Sigmoid colon (tissue), 6 donors: ENCODE measurements at regions not wholly inside any gene's neighbourhood (a gene's known extent, or its start where the extent isn't known, plus 50 kb on each side); places are given as distances from the start of the nearest gene placed in this dataset.
"Not testable (repeated sequence)": the region's sequence is repeated elsewhere in the genome, so short reads cannot be mapped to it uniquely, and the experiment has no call there.

Experiments
- DNase-seq: peaks from one replicate; pipeline ENCODE4 v3.0.0-alpha.2; 2019
- H3K27ac ChIP-seq, 4 donors: fragments of 200-600 bp; sonication (generic); one replicate each; pipeline ENCODE4 v1.5.1; 2016 to 2019; ENCODE audit warnings: mild to moderate bottlenecking in 1 of 4
- H3K27me3 ChIP-seq, 3 donors: fragments of 200-600 bp; sonication (generic); one replicate each; pipeline ENCODE4 v1.5.1; 2019; ENCODE audit warnings: mild to moderate bottlenecking in 1 of 3
- H3K36me3 ChIP-seq, 4 donors: fragments of 200-600 bp; sonication (generic); one replicate each; pipeline ENCODE4 v1.5.1; 2016 to 2019
- H3K4me1 ChIP-seq, 4 donors: fragments of 200-600 bp; sonication (generic); one replicate each; pipeline ENCODE4 v1.5.1; 2017 to 2019
- H3K4me3 ChIP-seq, 4 donors: fragments of 200-600 bp; sonication (generic); one replicate each; pipeline ENCODE4 v1.5.1; 2017 to 2019; ENCODE audit warnings: mild to moderate bottlenecking in 2 of 4, moderate library complexity in 1 of 4
- H3K9me3 ChIP-seq, 4 donors: fragments of 200-600 bp in 3 of 4; sonication (generic) in 3 of 4; one replicate each; pipeline versions ENCODE4 v1.5.1 to v1.6.1; 2013 to 2019
- EP300 ChIP-seq, 4 donors: sonication (generic); formaldehyde crosslinking; IDR thresholded peaks; one replicate each; pipeline ENCODE4 v1.6.1; 2017; ENCODE audit warnings: antibody characterized with exemption in 4 of 4
- POLR2A ChIP-seq, 2 donors: fragments of 450-650 bp; IDR thresholded peaks; one replicate each; pipeline ENCODE4 v1.6.1; 2016; ENCODE audit warnings: antibody characterized with exemption in 2 of 2, mild to moderate bottlenecking in 2 of 2, moderate library complexity in 2 of 2
- POLR2AphosphoS5 ChIP-seq, 4 donors: sonication (generic); formaldehyde crosslinking; IDR thresholded peaks; one replicate each; pipeline ENCODE4 v1.6.1; 2017; ENCODE audit warnings: antibody characterized with exemption in 4 of 4
- WGBS, 2 donors: extraction: QIAGEN DNeasy Blood & Tissue Kit; methylation state at CpG; one replicate each; pipeline ENCODE4 v1.1.7; 2013; 5-methylcytosine and 5-hydroxymethylcytosine counted together
- intact Hi-C: fragments of 100-400 bp; cut with DNase I; formaldehyde crosslinking; loops from one replicate; pipeline ENCODE4 v1.15.1; 2023
- TF ChIP-seq, protein P1 (sequence below), 4 experiments: fragments of 450-650 bp in 3 of 4; fragments of 200-600 bp in 1 of 4; IDR thresholded peaks; one replicate each; pipeline ENCODE4 v1.5.1; 2016 to 2019; ENCODE audit warnings: antibody characterized with exemption in 4 of 4, mild to moderate bottlenecking in 3 of 4, moderate library complexity in 2 of 4
- donor health status: healthy with polysubstance abuse.
- donor health status: healthy.

DNA sequence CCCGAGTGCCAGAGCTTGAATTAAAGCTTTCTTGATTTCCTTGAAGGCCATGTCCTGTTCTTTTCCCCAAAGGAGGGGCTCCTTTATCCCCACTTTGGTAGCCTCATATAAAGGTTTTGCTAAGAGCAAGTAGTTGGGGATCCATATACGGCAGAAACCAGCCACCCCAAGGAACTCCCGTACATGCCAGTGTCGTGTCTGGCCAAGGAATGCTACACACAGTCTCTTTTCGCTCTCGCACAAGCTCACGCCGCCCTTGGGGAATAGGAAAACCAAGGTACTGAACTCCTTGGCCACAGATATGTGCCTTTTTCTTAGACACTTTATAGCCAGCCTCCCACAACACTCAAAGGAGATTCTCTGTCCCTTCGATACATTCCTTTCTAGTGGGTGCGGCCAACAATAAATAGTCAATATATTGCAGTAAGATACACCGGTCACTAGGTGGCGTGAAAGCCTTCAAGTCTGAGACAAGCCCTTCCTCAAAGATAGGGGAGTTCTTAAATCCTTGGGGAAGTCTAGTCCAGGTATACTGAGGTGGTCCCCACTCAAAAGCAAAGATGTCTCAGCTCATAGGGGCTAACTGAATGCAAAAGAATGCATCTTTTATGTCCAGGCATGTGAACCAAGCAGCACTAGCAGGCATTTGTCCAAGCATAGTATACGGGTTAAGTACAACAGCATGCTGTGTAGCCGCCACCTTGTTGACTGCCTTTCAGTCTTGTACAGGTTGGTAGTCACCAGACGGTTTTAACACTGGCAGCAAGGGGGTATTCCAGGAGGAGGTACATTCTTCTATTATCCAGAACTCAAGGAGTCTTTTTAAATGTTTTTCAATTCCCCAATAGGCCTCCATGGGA, 57.8 kb upstream of the XAGE1B start:
- Histone ChIP-seq H3K9me3 (no peaks in the 10 kb centered on the region), H3K27me3 (no peaks in the 10 kb centered on the region), H3K27ac (no peak overlapping the region), H3K4me3 (peak overlapping the region in 1 of 4 donors; percentile 4), H3K4me1 (no peaks in the 10 kb centered on the region), H3K36me3 (no peaks in the 10 kb centered on the region)
- no peak for DNase-seq
- WGBS, 2 donors = 19 to 48% methylated on average over 15 of the region's 15 CpGs
- no peak for TF ChIP-seq EP300 (IDR thresholded peaks at IDR 0.05)
- TF ChIP-seq POLR2A (IDR thresholded peaks at IDR 0.05) = no peak
- TF ChIP-seq POLR2AphosphoS5 (IDR thresholded peaks at IDR 0.05) = no peak
- TF ChIP-seq, protein P1, sequence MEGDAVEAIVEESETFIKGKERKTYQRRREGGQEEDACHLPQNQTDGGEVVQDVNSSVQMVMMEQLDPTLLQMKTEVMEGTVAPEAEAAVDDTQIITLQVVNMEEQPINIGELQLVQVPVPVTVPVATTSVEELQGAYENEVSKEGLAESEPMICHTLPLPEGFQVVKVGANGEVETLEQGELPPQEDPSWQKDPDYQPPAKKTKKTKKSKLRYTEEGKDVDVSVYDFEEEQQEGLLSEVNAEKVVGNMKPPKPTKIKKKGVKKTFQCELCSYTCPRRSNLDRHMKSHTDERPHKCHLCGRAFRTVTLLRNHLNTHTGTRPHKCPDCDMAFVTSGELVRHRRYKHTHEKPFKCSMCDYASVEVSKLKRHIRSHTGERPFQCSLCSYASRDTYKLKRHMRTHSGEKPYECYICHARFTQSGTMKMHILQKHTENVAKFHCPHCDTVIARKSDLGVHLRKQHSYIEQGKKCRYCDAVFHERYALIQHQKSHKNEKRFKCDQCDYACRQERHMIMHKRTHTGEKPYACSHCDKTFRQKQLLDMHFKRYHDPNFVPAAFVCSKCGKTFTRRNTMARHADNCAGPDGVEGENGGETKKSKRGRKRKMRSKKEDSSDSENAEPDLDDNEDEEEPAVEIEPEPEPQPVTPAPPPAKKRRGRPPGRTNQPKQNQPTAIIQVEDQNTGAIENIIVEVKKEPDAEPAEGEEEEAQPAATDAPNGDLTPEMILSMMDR (IDR thresholded peaks at IDR 0.05) = peak in 3 of 4 experiments; percentile 30 to 43 (median 42)
- intact Hi-C loops = no loop called here

DNA sequence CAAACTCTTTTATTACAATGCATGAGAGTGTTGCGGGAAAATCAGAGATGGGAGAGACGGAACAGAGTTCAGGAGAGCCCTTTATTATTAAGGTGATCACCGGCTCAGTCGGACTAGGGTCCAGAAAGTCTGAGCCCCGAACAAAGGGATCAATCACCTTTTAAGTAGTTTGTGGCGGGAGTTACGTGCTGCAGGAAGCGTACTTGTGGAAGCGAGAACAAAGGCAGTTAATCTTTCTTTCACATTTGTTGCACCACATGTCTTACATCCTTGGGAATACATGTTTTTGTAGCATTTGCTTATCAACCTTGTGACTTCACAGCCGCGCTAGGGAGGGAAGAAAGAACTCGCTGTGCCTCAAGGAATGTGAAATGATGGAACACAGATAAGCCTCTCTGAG, 51.3 kb upstream of the XAGE1B start:
- H3K4me1 ChIP-seq, H3K36me3 ChIP-seq, H3K27ac ChIP-seq, intact Hi-C loops, DNase-seq, H3K4me3 ChIP-seq, H3K27me3 ChIP-seq, H3K9me3 ChIP-seq: not testable (repeated sequence)
- 70 to 83% methylated on average over 9 to 10 of the region's 12 CpGs for WGBS, 2 donors
